ENCODE measurements at regions not wholly inside any gene's neighbourhood (a gene's known extent, or its start where the extent isn't known, plus 50 kb on each side); places are given as distances from the start of the nearest gene placed in this dataset.
A peak's percentile ranks its signal among the peaks of the same experiment; 100 is the strongest.

- POLR2A ChIA-PET: no interaction called here
- TF ChIP-seq CTCF (IDR thresholded peaks at IDR 0.05; ENCODE audit: control extremely low read depth, extremely low read depth, low read depth, missing control alignments): no peak
- CTCF ChIA-PET: interaction anchor here (1.6 to 1.9 kb wide), 2 partner anchors 15 to 25 kb away, joined by 4 read pairs; no protein-coding TSS in a partner anchor
- DNase-seq (ENCODE audit: extremely low spot score): no peak
Observed at GRCh38 chr2:147198651-147199171, 646.1 kb upstream of the ACVR2A start.

GRCh38 chr2:147197754-147198483 is 646.9 kb upstream of the ACVR2A start:
- no peak for DNase-seq (ENCODE audit: extremely low spot score)
- ChIA-PET CTCF (interaction anchor here (1.2 to 1.9 kb wide), 3 partner anchors 13 to 26 kb away, joined by 3 to 4 read pairs (median 4); no protein-coding TSS in a partner anchor), POLR2A (no interaction called here)
- TF ChIP-seq CTCF (IDR thresholded peaks at IDR 0.05; ENCODE audit: control extremely low read depth, extremely low read depth, low read depth, missing control alignments): no peak

GRCh38 chr2:147182260-147182659 is 662.6 kb upstream of the ACVR2A start:
- no peak for TF ChIP-seq CTCF (IDR thresholded peaks at IDR 0.05; ENCODE audit: control extremely low read depth, extremely low read depth, low read depth, missing control alignments)
- POLR2A ChIA-PET: no interaction called here
- DNase-seq (ENCODE audit: extremely low spot score): no peak
- CTCF ChIA-PET: interaction anchor here (0.6 to 2.4 kb wide), 4 partner anchors 9 to 99 kb away, joined by 3 to 6 read pairs (median 4); no protein-coding TSS in a partner anchor

- ChIA-PET POLR2A (no interaction called here), CTCF (interaction anchor here (0.6 to 2.4 kb wide), 6 partner anchors 9 to 869 kb away, joined by 3 to 6 read pairs (median 4); no protein-coding TSS in a partner anchor)
- no peak for TF ChIP-seq CTCF (IDR thresholded peaks at IDR 0.05; ENCODE audit: control extremely low read depth, extremely low read depth, low read depth, missing control alignments)
- DNase-seq (ENCODE audit: extremely low spot score): peak; percentile 13
Observed at GRCh38 chr2:147181351-147182029, 663.3 kb upstream of the ACVR2A start.

- TF ChIP-seq CTCF (IDR thresholded peaks at IDR 0.05; ENCODE audit: control extremely low read depth, extremely low read depth, low read depth, missing control alignments): no peak
- ChIA-PET POLR2A (no interaction called here), CTCF (interaction anchor here (1.4 to 2.3 kb wide), 2 partner anchors 31 to 94 kb away, joined by 3 to 5 read pairs; no protein-coding TSS in a partner anchor)
- DNase-seq (ENCODE audit: extremely low spot score): no peak
Observed at GRCh38 chr2:147177071-147177857, 667.6 kb upstream of the ACVR2A start.

- DNase-seq (ENCODE audit: extremely low spot score): no peak
- POLR2A ChIA-PET: no interaction called here
- CTCF ChIA-PET: interaction anchor here (1.7 kb wide), 1 partner anchor 28 kb away, joined by 5 read pairs; no protein-coding TSS in a partner anchor
- no peak for TF ChIP-seq CTCF (IDR thresholded peaks at IDR 0.05; ENCODE audit: control extremely low read depth, extremely low read depth, low read depth, missing control alignments)
Observed at GRCh38 chr2:147174824-147175254, 670.0 kb upstream of the ACVR2A start.
